HEK293T (cell line): ENCODE measurements at regions not wholly inside any gene's neighbourhood (a gene's known extent, or its start where the extent isn't known, plus 50 kb on each side); places are given as distances from the start of the nearest gene placed in this dataset.

Experiments
- BHLHE40 ChIP-seq: fragments of 450-650 bp; IDR thresholded peaks from 2 replicates; pipeline ENCODE4 v1.6.1; 2016; ENCODE audit warnings: mild to moderate bottlenecking, moderate library complexity, borderline replicate concordance
- ELF4 ChIP-seq: fragments of 450-650 bp; IDR thresholded peaks from 2 replicates; pipeline ENCODE4 v1.6.1; 2017; ENCODE audit warnings: antibody characterized with exemption
- FOXA1 ChIP-seq: fragments of 450-650 bp; IDR thresholded peaks from 2 replicates; pipeline ENCODE4 v1.6.1; 2016; ENCODE audit warnings: mild to moderate bottlenecking
- FOXK2 ChIP-seq: fragments of 450-650 bp; IDR thresholded peaks from 2 replicates; pipeline ENCODE4 v1.6.1; 2016; ENCODE audit warnings: mild to moderate bottlenecking
- FOXM1 ChIP-seq: fragments of 450-650 bp; IDR thresholded peaks from 2 replicates; pipeline ENCODE4 v1.6.1; 2017; ENCODE audit warnings: mild to moderate bottlenecking, borderline replicate concordance
- HDGF ChIP-seq: fragments of 450-650 bp; IDR thresholded peaks from 2 replicates; pipeline ENCODE4 v1.6.1; 2017; ENCODE audit warnings: antibody characterized with exemption, borderline replicate concordance
- L3MBTL2 ChIP-seq: fragments of 450-650 bp; conservative IDR thresholded peaks from 2 replicates; pipeline ENCODE4 v1.6.1; 2016; ENCODE audit warnings: mild to moderate bottlenecking
- NFRKB ChIP-seq: fragments of 450-650 bp; IDR thresholded peaks from 2 replicates; pipeline ENCODE4 v1.6.1; 2016; ENCODE audit warnings: mild to moderate bottlenecking, moderate library complexity
- SP1 ChIP-seq: fragments of 450-650 bp; IDR thresholded peaks from 2 replicates; pipeline ENCODE4 v1.6.1; 2017
- SUZ12 ChIP-seq: fragments of 450-650 bp; IDR thresholded peaks from 2 replicates; pipeline ENCODE4 v1.6.1; 2016; ENCODE audit warnings: mild to moderate bottlenecking
- TARDBP ChIP-seq: fragments of 450-650 bp; IDR thresholded peaks from 2 replicates; pipeline ENCODE4 v1.6.1; 2016
- ZNF384 ChIP-seq: fragments of 450-650 bp; IDR thresholded peaks from 2 replicates; pipeline ENCODE4 v1.6.1; 2016
- TF ChIP-seq, protein P1 (sequence below): fragments of 450-650 bp; IDR thresholded peaks from 2 replicates; pipeline ENCODE4 v1.6.1; 2016

DNA sequence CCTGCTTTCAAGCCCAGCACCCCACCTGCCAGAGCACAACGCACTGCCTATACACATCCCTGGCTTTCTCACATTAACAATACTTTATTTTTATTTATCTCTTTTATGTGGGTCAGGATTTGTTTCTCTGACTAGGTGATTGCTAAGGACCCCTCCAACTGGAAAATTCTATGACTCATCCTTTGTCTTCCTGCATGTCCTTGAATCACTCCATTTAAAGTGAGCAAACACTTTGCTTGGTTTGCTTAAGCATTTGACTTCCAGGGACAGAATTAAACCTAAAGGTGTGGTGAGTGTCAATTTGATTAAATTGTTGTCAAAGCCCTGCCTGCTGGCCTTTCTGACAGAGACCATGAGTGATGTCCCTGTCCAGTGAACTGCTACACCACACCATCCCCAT, 536.5 kb upstream of the BRINP1 start:
- TF ChIP-seq TARDBP (no peak), L3MBTL2 (no peak), SUZ12 (no peak), FOXK2 (no peak), HDGF (no peak), BHLHE40 (no peak), ZNF384 (no peak), SP1 (no peak), FOXM1 (no peak), NFRKB (no peak), FOXA1 (no peak), ELF4 (no peak)
- TF ChIP-seq, protein P1, sequence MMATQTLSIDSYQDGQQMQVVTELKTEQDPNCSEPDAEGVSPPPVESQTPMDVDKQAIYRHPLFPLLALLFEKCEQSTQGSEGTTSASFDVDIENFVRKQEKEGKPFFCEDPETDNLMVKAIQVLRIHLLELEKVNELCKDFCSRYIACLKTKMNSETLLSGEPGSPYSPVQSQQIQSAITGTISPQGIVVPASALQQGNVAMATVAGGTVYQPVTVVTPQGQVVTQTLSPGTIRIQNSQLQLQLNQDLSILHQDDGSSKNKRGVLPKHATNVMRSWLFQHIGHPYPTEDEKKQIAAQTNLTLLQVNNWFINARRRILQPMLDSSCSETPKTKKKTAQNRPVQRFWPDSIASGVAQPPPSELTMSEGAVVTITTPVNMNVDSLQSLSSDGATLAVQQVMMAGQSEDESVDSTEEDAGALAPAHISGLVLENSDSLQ, result no peak
